GM19328 (cell line): ENCODE measurements at regions not wholly inside any gene's neighbourhood (a gene's known extent, or its start where the extent isn't known, plus 50 kb on each side); places are given as distances from the start of the nearest gene placed in this dataset.

Experiments
- ATAC-seq: cut with Tn5 transposase; IDR thresholded peaks from one replicate; pipeline ENCODE4 v1.9.1; 2021; ENCODE audit warnings: mild to moderate bottlenecking, moderate library complexity; ENCODE audit not compliant: unreplicated experiment

GRCh38 chr20:1720845-1721475 lies 63.4 kb upstream of the SIRPG start:
- no peak for ATAC-seq

- no peak for ATAC-seq
Measured at GRCh38 chr20:1720226-1720625, 62.6 kb upstream of the SIRPG start.

GRCh38 chr20:1718604-1719384 lies 61.2 kb upstream of the SIRPG start:
- ATAC-seq = no peak

- ATAC-seq = no peak
Measured at GRCh38 chr20:1712634-1713624, 55.4 kb upstream of the SIRPG start.

- ATAC-seq = no peak
Measured at GRCh38 chr20:1711826-1712601, 54.4 kb upstream of the SIRPG start.

- ATAC-seq = no peak
Measured at GRCh38 chr20:1711266-1711665, 53.7 kb upstream of the SIRPG start.

- ATAC-seq = no peak
Measured at GRCh38 chr20:1710484-1710883, 52.9 kb upstream of the SIRPG start.

- no peak for ATAC-seq
Measured at GRCh38 chr20:1707588-1708449, 50.2 kb upstream of the SIRPG start.
